Activated B cell treated with CpG ODN at 0.5 μM for 24 hours (primary cell): ENCODE measurements at regions not wholly inside any gene's neighbourhood (a gene's known extent, or its start where the extent isn't known, plus 50 kb on each side); places are given as distances from the start of the nearest gene placed in this dataset.

Experiments used
- ATAC-seq: fragments of 200-7000 bp; cut with Tn5 transposase; one replicate; pipeline ENCODE4 v1.10.0; 2021; ENCODE audit warnings: low read depth, mild to moderate bottlenecking, moderate library complexity
- CTCF ChIA-PET: fragments of 350-600 bp; sonication (Branson Sonifier 250); formaldehyde crosslinking; loops from one replicate; lab custom pipeline; 2021; ENCODE audit warnings: antibody characterized with exemption; lab: Charles Lee
- POLR2A ChIA-PET: fragments of 350-600 bp; sonication (Branson Sonifier 250); formaldehyde crosslinking; loops from one replicate; lab custom pipeline; 2021; ENCODE audit warnings: antibody characterized with exemption; lab: Charles Lee
- DNase-seq: peaks from one replicate; pipeline ENCODE4 v3.0.0; 2022
- H3K27ac Mint-ChIP-seq: one replicate; pipeline ENCODE4 v1.8.0; 2020; ENCODE audit warnings: mixed read lengths
- H3K27me3 Mint-ChIP-seq: one replicate; pipeline ENCODE4 v1.8.0; 2021; ENCODE audit warnings: mixed read lengths
- H3K36me3 Mint-ChIP-seq: one replicate; pipeline ENCODE4 v1.8.0; 2021; ENCODE audit warnings: low read depth, mixed read lengths
- H3K4me1 Mint-ChIP-seq: one replicate; pipeline ENCODE4 v1.8.0; 2021; ENCODE audit warnings: mixed read lengths
- H3K4me3 Mint-ChIP-seq: one replicate; pipeline ENCODE4 v1.8.0; 2020; ENCODE audit warnings: mild to moderate bottlenecking, mixed read lengths
- H3K9me3 Mint-ChIP-seq: one replicate; pipeline ENCODE4 v1.8.0; 2020; ENCODE audit warnings: mixed read lengths
- CTCF ChIP-seq: fragments of 200-600 bp; IDR thresholded peaks from one replicate; pipeline ENCODE4 v1.8.0; 2022; ENCODE audit warnings: antibody characterized with exemption, mild to moderate bottlenecking
- intact Hi-C: fragments of 100-400 bp; cut with micrococcal nuclease; formaldehyde crosslinking; loops from one replicate; pipeline ENCODE4 v1.15.1; 2024

DNA sequence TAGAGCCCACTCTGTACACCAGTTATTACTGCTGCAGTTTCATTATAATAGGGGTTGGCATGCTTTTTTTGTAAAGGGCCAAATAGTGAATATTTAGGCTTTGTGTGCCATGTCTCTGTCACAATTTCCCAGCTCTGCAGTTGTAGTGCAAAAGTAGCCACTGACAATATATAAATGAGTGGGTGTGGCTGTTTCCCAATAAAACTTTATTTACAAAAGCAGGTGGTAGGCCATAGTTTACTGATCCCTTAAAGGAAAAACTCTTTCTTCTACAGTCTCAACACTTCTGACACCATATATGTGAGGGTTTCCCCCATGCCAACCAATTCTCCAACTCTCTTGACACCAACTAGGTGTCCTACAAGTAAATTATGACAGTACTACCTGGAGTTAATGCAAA, 110.2 kb upstream of the NAP1L1 start:
- DNase-seq = no peak
- Mint-ChIP-seq H3K36me3 (no peaks in the 10 kb centered on the region), H3K27me3 (peaks cover 10% of the 10 kb centered on the region), H3K4me3 (no peak overlapping the region), H3K9me3 (peaks cover 23% of the 10 kb centered on the region), H3K4me1 (no peaks in the 10 kb centered on the region), H3K27ac (no peak overlapping the region)
- intact Hi-C loops = no loop called here
- CTCF ChIA-PET = no interaction called here
- no peak for TF ChIP-seq CTCF
- POLR2A ChIA-PET = no interaction called here
- no peak for ATAC-seq

DNA sequence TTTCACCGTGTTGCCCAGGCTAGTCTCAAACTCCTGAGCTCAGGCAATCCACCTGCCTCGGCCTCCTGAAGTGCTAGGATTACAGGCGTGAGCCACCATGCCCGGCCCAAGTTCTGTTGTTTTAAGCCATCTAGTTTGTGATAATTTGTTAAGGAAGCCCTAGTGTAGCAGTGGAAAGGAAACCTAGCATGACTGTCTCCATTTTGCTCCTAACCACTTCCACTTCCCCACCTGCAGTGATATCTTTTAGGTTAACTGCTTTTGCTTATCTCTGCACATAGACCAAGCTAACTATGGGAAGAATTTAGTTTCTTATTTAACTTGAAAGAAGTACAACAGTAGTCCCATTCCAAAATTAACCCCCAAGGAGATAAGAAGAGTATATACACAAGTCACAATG, 109.5 kb upstream of the NAP1L1 start:
- Mint-ChIP-seq H3K4me3 (no peak overlapping the region), H3K36me3 (no peaks in the 10 kb centered on the region), H3K4me1 (no peaks in the 10 kb centered on the region), H3K27ac (no peak overlapping the region), H3K27me3 (peaks cover 13% of the 10 kb centered on the region), H3K9me3 (peaks cover 17% of the 10 kb centered on the region)
- POLR2A ChIA-PET = no interaction called here
- intact Hi-C loops = no loop called here
- CTCF ChIA-PET = no interaction called here
- ATAC-seq = no peak
- DNase-seq = no peak
- TF ChIP-seq CTCF = no peak

GRCh38 chr12:76192416-76192815, 107.9 kb upstream of the NAP1L1 start:
- ChIA-PET CTCF (no interaction called here), POLR2A (no interaction called here)
- Mint-ChIP-seq H3K27ac (no peak overlapping the region), H3K4me1 (no peaks in the 10 kb centered on the region), H3K27me3 (peaks cover 24% of the 10 kb centered on the region), H3K4me3 (no peak overlapping the region), H3K9me3 (peaks cover 4% of the 10 kb centered on the region), H3K36me3 (no peaks in the 10 kb centered on the region)
- intact Hi-C loops = no loop called here
- no peak for DNase-seq
- no peak for TF ChIP-seq CTCF
- no peak for ATAC-seq

DNA sequence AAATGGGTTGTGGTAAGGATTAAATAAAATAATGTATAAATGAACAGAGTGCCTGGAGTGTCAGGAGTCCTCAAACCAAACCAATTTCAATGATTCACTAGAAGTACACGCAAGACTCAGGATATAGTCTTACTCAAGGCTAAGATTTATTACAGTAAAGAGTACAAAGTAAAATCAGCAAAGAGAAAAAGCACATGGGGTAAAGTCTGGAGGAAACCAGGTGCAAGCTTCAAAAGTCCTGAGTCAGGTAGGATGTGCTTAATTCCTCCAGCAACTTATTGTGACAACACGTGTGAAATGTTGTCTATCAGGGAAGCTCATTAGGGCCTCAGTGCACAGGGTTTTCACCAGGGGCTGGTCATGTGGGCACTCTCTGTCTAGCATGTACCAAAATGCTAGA, 105.8 kb upstream of the NAP1L1 start:
- no peak for TF ChIP-seq CTCF
- H3K4me1 Mint-ChIP-seq = no peaks in the 10 kb centered on the region
- ChIA-PET POLR2A (no interaction called here), CTCF (no interaction called here)
- no peak overlapping the region for H3K27ac Mint-ChIP-seq
- H3K27me3 Mint-ChIP-seq = peaks cover 23% of the 10 kb centered on the region
- ATAC-seq (no peak), DNase-seq (no peak)
- intact Hi-C loops = no loop called here
- H3K36me3 Mint-ChIP-seq = no peaks in the 10 kb centered on the region
- no peaks in the 10 kb centered on the region for H3K9me3 Mint-ChIP-seq
- H3K4me3 Mint-ChIP-seq = no peak overlapping the region

DNA sequence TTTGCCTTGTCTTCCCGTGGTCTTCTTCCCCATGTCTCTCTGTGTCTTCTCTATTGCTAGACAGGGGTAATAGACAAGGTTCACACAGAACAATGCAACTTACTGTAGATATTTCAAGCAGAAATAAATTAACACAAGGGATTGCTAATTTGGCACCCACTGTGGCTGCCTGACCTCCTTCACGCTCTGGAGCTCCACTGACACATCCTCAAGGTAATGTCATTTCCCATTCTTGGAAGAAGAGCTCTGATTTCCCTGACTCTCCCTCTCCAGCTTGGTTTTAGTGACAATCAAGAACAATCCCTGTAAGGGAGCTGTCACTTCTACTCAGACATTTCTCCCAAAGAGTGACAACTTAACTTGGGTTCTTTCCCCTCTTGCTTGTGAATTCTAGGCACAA, 105.4 kb upstream of the NAP1L1 start:
- no peak for TF ChIP-seq CTCF
- H3K27ac Mint-ChIP-seq = no peak overlapping the region
- ATAC-seq (no peak), DNase-seq (no peak)
- no peak overlapping the region for H3K4me3 Mint-ChIP-seq
- H3K27me3 Mint-ChIP-seq = peaks cover 23% of the 10 kb centered on the region
- no peaks in the 10 kb centered on the region for H3K9me3 Mint-ChIP-seq
- ChIA-PET CTCF (no interaction called here), POLR2A (no interaction called here)
- no peaks in the 10 kb centered on the region for H3K36me3 Mint-ChIP-seq
- intact Hi-C loops = no loop called here
- no peaks in the 10 kb centered on the region for H3K4me1 Mint-ChIP-seq
